ENCODE measurements at regions not wholly inside any gene's neighbourhood (a gene's known extent, or its start where the extent isn't known, plus 50 kb on each side); places are given as distances from the start of the nearest gene placed in this dataset.

DNA sequence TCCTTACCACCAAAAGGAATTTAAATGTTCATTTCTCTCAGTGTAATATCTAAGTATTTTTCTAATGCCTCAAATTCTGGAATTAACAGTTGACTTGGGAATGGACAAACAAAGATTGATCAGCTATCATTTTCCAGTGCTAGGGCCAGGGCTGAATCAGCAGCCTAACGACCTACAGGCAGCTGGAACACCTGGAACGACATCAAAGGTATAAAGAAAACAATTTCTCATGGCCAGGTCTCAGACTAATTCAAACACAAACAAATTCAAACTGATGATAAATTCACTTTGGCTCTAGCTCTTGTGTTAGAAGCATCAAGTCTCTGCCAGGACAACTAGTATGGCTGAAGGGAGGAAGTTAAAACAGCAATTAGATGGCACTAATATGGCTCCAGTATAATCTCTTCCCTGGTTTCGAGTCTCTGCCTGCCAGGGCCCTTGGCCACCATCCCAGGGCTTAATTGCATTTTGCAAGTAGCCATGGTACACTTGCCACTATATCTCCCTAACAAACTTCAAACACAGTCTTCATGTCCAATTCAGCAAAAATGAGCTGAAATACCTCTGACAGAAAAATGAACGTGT lies 70.2 kb upstream of the FSHR start:
- H2BK120ac ChIP-seq (ENCODE audit: low read depth, low read length): no peak overlapping the region
- 73% methylated on average over 4 of the region's 4 CpGs for WGBS

DNA sequence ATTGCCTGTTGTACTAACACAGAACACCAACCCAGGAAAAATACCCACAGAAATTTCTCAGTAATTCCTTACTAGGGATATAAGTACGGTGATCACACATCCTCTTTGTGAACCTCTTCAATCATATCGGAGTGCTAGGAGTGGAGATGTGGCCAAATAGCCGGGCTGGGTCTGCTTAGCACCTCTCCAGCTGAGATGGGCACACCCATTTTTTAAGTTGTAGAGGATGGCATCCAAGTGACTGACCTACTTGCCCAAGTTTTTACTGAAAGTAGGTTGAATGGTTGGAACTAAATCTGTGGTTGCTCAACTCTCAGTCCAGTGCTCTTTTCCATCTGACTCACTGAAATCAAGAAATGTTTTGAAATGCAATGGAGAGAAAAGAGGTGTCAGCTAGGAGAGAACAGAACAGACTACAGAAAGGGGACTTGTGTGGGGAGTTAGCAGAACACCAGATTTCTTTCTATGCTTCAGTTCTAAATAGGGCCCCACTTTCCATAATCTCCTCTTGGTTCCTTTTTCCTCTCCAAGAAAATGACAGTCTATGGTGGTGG lies 68.7 kb upstream of the FSHR start:
- DNase-seq: no peak
- no peak overlapping the region for H4K91ac ChIP-seq (ENCODE audit: low read length)
- no peak overlapping the region for H2BK5ac ChIP-seq (ENCODE audit: low read depth, low read length, poor library complexity, severe bottlenecking)
- 79% methylated on average over 3 of the region's 3 CpGs for WGBS
- H3K23ac ChIP-seq (ENCODE audit: low read length in 2 of 2): no peak overlapping the region
- no peaks in the 10 kb centered on the region for H3K79me1 ChIP-seq (replicated peaks; ENCODE audit: low read length, poor library complexity, severe bottlenecking)
- no peak overlapping the region for H2AK5ac ChIP-seq (ENCODE audit: low read length, severe bottlenecking)
- no peak overlapping the region for H2BK15ac ChIP-seq (ENCODE audit: low read depth, poor library complexity, severe bottlenecking)
- H3K27ac ChIP-seq (ENCODE audit: low read length, poor library complexity, severe bottlenecking): no peak overlapping the region
- H3K18ac ChIP-seq (ENCODE audit: low read depth in 1 of 2, low read length in 2 of 2): no peak overlapping the region
- H2AFZ ChIP-seq (ENCODE audit: low read depth, low read length): no peak overlapping the region
- no peaks in the 10 kb centered on the region for H3K36me3 ChIP-seq (ENCODE audit: control insufficient read depth in 1 of 2, insufficient read depth in 2 of 2, low read depth in 1 of 2, low read length in 2 of 2)
- no peak overlapping the region for H2BK12ac ChIP-seq (ENCODE audit: low read length in 2 of 2)
- H3K14ac ChIP-seq (ENCODE audit: low read length in 2 of 2): no peak overlapping the region
- no peaks in the 10 kb centered on the region for H3K9me3 ChIP-seq (ENCODE audit: control insufficient read depth, low read length)
- no peak overlapping the region for H2BK120ac ChIP-seq (ENCODE audit: low read depth, low read length)
- H3K4me2 ChIP-seq (ENCODE audit: low read length, poor library complexity, severe bottlenecking): no peak overlapping the region
- H3K9ac ChIP-seq (ENCODE audit: low read length): no peak overlapping the region
- H3K27me3 ChIP-seq (ENCODE audit: control insufficient read depth in 1 of 2, insufficient read depth in 1 of 2, low read length in 2 of 2): no peaks in the 10 kb centered on the region
- no peak overlapping the region for H3K4ac ChIP-seq (ENCODE audit: low read depth in 1 of 2, low read length in 2 of 2)
- H4K8ac ChIP-seq (ENCODE audit: low read length): no peak overlapping the region
- H3K4me3 ChIP-seq (ENCODE audit: insufficient read depth in 1 of 2, low read depth in 1 of 2, low read length in 2 of 2): no peak overlapping the region
- no peaks in the 10 kb centered on the region for H3K4me1 ChIP-seq (ENCODE audit: control insufficient read depth, insufficient read depth, low read depth, low read length)

More for the DNA sequence above, 70.2 kb upstream of the FSHR start:
- DNase-seq: no peak
- Histone ChIP-seq H2AFZ (ENCODE audit: low read depth, low read length) (no peak overlapping the region), H3K36me3 (ENCODE audit: control insufficient read depth in 1 of 2, insufficient read depth in 2 of 2, low read depth in 1 of 2, low read length in 2 of 2) (no peaks in the 10 kb centered on the region), H4K91ac (ENCODE audit: low read length) (no peak overlapping the region), H2BK15ac (ENCODE audit: low read depth, poor library complexity, severe bottlenecking) (no peak overlapping the region), H3K79me1 (replicated peaks; ENCODE audit: low read length, poor library complexity, severe bottlenecking) (no peaks in the 10 kb centered on the region), H3K9me3 (ENCODE audit: control insufficient read depth, low read length) (no peaks in the 10 kb centered on the region), H3K14ac (ENCODE audit: low read length in 2 of 2) (no peak overlapping the region), H3K4ac (ENCODE audit: low read depth in 1 of 2, low read length in 2 of 2) (no peak overlapping the region), H3K27me3 (ENCODE audit: control insufficient read depth in 1 of 2, insufficient read depth in 1 of 2, low read length in 2 of 2) (no peaks in the 10 kb centered on the region), H3K4me3 (ENCODE audit: insufficient read depth in 1 of 2, low read depth in 1 of 2, low read length in 2 of 2) (no peak overlapping the region), H3K4me2 (ENCODE audit: low read length, poor library complexity, severe bottlenecking) (no peak overlapping the region), H4K8ac (ENCODE audit: low read length) (no peak overlapping the region), H2BK5ac (ENCODE audit: low read depth, low read length, poor library complexity, severe bottlenecking) (no peak overlapping the region), H2AK5ac (ENCODE audit: low read length, severe bottlenecking) (no peak overlapping the region), H2BK12ac (ENCODE audit: low read length in 2 of 2) (no peak overlapping the region), H3K23ac (ENCODE audit: low read length in 2 of 2) (no peak overlapping the region), H3K9ac (ENCODE audit: low read length) (no peak overlapping the region), H3K4me1 (ENCODE audit: control insufficient read depth, insufficient read depth, low read depth, low read length) (no peaks in the 10 kb centered on the region), H3K18ac (ENCODE audit: low read depth in 1 of 2, low read length in 2 of 2) (no peak overlapping the region), H3K27ac (ENCODE audit: low read length, poor library complexity, severe bottlenecking) (no peak overlapping the region)

DNA sequence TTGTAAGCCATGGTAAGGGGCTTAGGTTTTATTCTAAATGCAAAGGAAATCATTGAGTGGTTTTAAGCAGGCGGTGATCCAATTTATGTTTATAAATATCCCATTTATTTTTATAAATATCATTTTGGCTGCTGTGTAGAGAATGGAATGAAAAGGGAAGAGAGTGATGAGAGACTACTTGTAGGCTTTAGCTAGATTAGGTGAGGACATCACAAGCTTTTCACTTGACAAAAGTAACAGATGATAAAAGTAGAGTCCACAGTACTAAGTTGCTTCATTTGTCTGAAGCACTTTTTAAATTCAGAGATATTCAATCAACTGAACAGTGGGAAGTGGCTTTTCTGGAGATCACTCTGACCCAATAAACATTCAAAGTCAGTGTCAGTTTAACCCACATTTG lies 65.4 kb upstream of the FSHR start:
- no CpG with 5 or more reads among the region's 1 CpG for WGBS

DNA sequence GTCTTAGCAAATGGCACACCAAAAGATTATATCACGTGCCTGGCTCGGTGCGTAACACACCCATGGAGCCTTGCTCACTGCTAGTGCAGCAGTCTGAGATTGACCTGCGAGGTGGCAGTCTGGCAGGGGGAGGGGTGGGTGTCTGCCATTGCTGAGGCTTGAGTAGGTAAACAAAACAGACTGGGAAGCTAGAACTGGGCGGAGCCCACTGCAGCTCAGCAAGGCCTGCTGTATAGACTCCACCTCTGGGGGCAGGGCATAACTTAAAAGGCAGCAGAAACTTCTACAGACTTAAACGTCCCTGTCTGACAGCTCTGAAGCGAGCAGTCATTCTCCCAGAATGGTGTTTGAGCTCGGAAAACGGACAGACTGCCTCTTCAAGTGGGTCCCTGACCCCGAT lies 55.9 kb upstream of the FSHR start:
- no peak for DNase-seq
- Histone ChIP-seq H4K8ac (ENCODE audit: low read length) (no peak overlapping the region), H3K36me3 (ENCODE audit: control insufficient read depth in 1 of 2, insufficient read depth in 2 of 2, low read depth in 1 of 2, low read length in 2 of 2) (no peaks in the 10 kb centered on the region), H3K18ac (ENCODE audit: low read depth in 1 of 2, low read length in 2 of 2) (no peak overlapping the region), H3K4me3 (ENCODE audit: insufficient read depth in 1 of 2, low read depth in 1 of 2, low read length in 2 of 2) (no peak overlapping the region), H2AFZ (ENCODE audit: low read depth, low read length) (no peak overlapping the region), H3K27ac (ENCODE audit: low read length, poor library complexity, severe bottlenecking) (no peak overlapping the region), H3K14ac (ENCODE audit: low read length in 2 of 2) (no peak overlapping the region), H3K23ac (ENCODE audit: low read length in 2 of 2) (no peak overlapping the region), H3K9me3 (ENCODE audit: control insufficient read depth, low read length) (no peaks in the 10 kb centered on the region), H3K4ac (ENCODE audit: low read depth in 1 of 2, low read length in 2 of 2) (no peak overlapping the region), H2BK120ac (ENCODE audit: low read depth, low read length) (no peak overlapping the region), H2BK12ac (ENCODE audit: low read length in 2 of 2) (no peak overlapping the region), H2BK5ac (ENCODE audit: low read depth, low read length, poor library complexity, severe bottlenecking) (no peak overlapping the region), H3K4me1 (ENCODE audit: control insufficient read depth, insufficient read depth, low read depth, low read length) (no peaks in the 10 kb centered on the region), H3K79me1 (replicated peaks; ENCODE audit: low read length, poor library complexity, severe bottlenecking) (no peaks in the 10 kb centered on the region), H2BK15ac (ENCODE audit: low read depth, poor library complexity, severe bottlenecking) (no peak overlapping the region), H3K27me3 (ENCODE audit: control insufficient read depth in 1 of 2, insufficient read depth in 1 of 2, low read length in 2 of 2) (no peaks in the 10 kb centered on the region), H3K4me2 (ENCODE audit: low read length, poor library complexity, severe bottlenecking) (no peak overlapping the region), H4K91ac (ENCODE audit: low read length) (no peak overlapping the region), H3K9ac (ENCODE audit: low read length) (no peak overlapping the region), H2AK5ac (ENCODE audit: low read length, severe bottlenecking) (no peak overlapping the region)
- 60% methylated on average over 10 of the region's 10 CpGs for WGBS

More for the DNA sequence above, 65.4 kb upstream of the FSHR start:
- H2AFZ ChIP-seq (ENCODE audit: low read depth, low read length): no peak overlapping the region
- H2BK15ac ChIP-seq (ENCODE audit: low read depth, poor library complexity, severe bottlenecking): no peak overlapping the region
- H3K14ac ChIP-seq (ENCODE audit: low read length in 2 of 2): no peak overlapping the region
- H4K91ac ChIP-seq (ENCODE audit: low read length): no peak overlapping the region
- H4K8ac ChIP-seq (ENCODE audit: low read length): no peak overlapping the region
- no peak overlapping the region for H3K4me2 ChIP-seq (ENCODE audit: low read length, poor library complexity, severe bottlenecking)
- H3K18ac ChIP-seq (ENCODE audit: low read depth in 1 of 2, low read length in 2 of 2): no peak overlapping the region
- no peaks in the 10 kb centered on the region for H3K27me3 ChIP-seq (ENCODE audit: control insufficient read depth in 1 of 2, insufficient read depth in 1 of 2, low read length in 2 of 2)
- no peaks in the 10 kb centered on the region for H3K36me3 ChIP-seq (ENCODE audit: control insufficient read depth in 1 of 2, insufficient read depth in 2 of 2, low read depth in 1 of 2, low read length in 2 of 2)
- H3K9me3 ChIP-seq (ENCODE audit: control insufficient read depth, low read length): no peaks in the 10 kb centered on the region
- no peak overlapping the region for H2BK5ac ChIP-seq (ENCODE audit: low read depth, low read length, poor library complexity, severe bottlenecking)
- no peak overlapping the region for H3K4ac ChIP-seq (ENCODE audit: low read depth in 1 of 2, low read length in 2 of 2)
- H3K4me3 ChIP-seq (ENCODE audit: insufficient read depth in 1 of 2, low read depth in 1 of 2, low read length in 2 of 2): no peak overlapping the region
- no peak overlapping the region for H2BK120ac ChIP-seq (ENCODE audit: low read depth, low read length)
- H3K23ac ChIP-seq (ENCODE audit: low read length in 2 of 2): no peak overlapping the region
- H3K79me1 ChIP-seq (replicated peaks; ENCODE audit: low read length, poor library complexity, severe bottlenecking): no peaks in the 10 kb centered on the region
- no peaks in the 10 kb centered on the region for H3K4me1 ChIP-seq (ENCODE audit: control insufficient read depth, insufficient read depth, low read depth, low read length)
- no peak overlapping the region for H2BK12ac ChIP-seq (ENCODE audit: low read length in 2 of 2)
- H3K9ac ChIP-seq (ENCODE audit: low read length): no peak overlapping the region
- no peak for DNase-seq
- H3K27ac ChIP-seq (ENCODE audit: low read length, poor library complexity, severe bottlenecking): no peak overlapping the region
- no peak overlapping the region for H2AK5ac ChIP-seq (ENCODE audit: low read length, severe bottlenecking)

All from mesenchymal stem cell (in vitro differentiated cells and primary cell).